BLaER1 treated with 17β-estradiol and CSF1 and Interleukin-3, amounts not matched to agents 10 nM and 100 nM (cell line): ENCODE measurements at regions not wholly inside any gene's neighbourhood (a gene's known extent, or its start where the extent isn't known, plus 50 kb on each side); places are given as distances from the start of the nearest gene placed in this dataset.
"Not testable (repeated sequence)": the region's sequence is repeated elsewhere in the genome, so short reads cannot be mapped to it uniquely, and the experiment has no call there.

ENCODE experiments used
- H3K27ac ChIP-seq, 11 experiments: shearing (Covaris generic); formaldehyde crosslinking; 2 replicates each; pipeline ENCODE4 v1.8.1; 2022
- H3K27me3 ChIP-seq, 11 experiments: shearing (Covaris generic); formaldehyde crosslinking; 2 replicates each; pipeline ENCODE4 v1.8.1; 2022
- H3K36me3 ChIP-seq, 11 experiments: shearing (Covaris generic); formaldehyde crosslinking; 2 replicates each; pipeline ENCODE4 v1.8.1; 2022
- H3K4me1 ChIP-seq, 10 experiments: shearing (Covaris generic); formaldehyde crosslinking; 2 replicates each; pipeline ENCODE4 v1.8.1; 2022
- H3K4me2 ChIP-seq, 11 experiments: shearing (Covaris generic); formaldehyde crosslinking; 2 replicates each; pipeline ENCODE4 v1.8.1; 2022
- H3K4me3 ChIP-seq, 10 experiments: shearing (Covaris generic); formaldehyde crosslinking; 2 replicates each; pipeline ENCODE4 v1.8.1; 2022
- H3K9ac ChIP-seq, 11 experiments: shearing (Covaris generic); formaldehyde crosslinking; 2 replicates each; pipeline ENCODE4 v1.8.1; 2022
- H3K9me3 ChIP-seq, 11 experiments: shearing (Covaris generic); formaldehyde crosslinking; replicated peaks in 1 of 11; 2 replicates each; pipeline ENCODE4 v1.8.1; 2022
- H4K20me1 ChIP-seq, 11 experiments: shearing (Covaris generic); formaldehyde crosslinking; 2 replicates each; pipeline ENCODE4 v1.8.1; 2022
- Cebpa-rat ChIP-seq, 11 experiments: shearing (Covaris generic); IDR thresholded peaks; 2 replicates each; pipeline ENCODE4 v1.8.1; 2022

DNA sequence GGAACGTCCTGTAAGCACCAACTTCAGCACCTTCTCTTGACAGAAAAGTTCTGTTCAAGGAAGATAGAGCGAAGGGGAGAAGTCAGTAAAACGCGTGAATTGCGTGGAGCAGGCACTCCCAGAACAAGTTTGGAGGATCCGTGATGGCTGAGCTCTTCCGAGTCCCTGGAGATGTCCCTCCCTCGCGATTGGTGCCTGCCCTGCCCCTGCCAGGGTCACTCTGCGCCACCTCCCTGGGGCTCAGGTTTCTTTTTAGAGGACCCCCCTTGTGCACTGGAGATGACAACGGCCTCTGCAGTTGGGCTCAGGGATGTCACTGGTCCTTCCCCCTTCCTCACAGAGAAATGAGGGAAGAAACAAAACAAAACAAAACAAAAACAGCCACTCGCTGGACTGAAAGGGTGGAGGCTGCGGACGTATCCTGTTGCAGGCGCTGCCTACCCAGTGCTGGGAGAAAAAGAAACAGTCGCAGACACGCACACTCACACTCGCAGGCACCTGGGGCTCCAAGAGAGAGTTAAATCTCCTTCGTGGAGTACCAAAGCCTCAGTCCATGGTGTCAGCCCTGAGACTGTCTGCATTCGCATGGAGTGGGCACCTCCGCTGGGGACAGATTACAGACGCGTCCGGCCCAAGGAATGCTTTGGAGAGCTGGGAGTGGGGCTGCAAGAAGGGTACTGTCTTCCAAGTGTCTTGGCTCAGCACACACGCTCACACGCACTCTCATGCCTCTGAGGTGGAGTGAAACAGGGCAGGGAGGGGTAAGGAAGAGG, 512.7 kb downstream of the SLCO4C1 start:
- Histone ChIP-seq H3K4me2 (no peak overlapping the region), H3K36me3 (no peaks in the 10 kb centered on the region), H4K20me1 (no peaks in the 10 kb centered on the region), H3K27ac (no peak overlapping the region), H3K9me3 (0 out of 22 replicates have a peak, but pooled peaks cover 0 to 4% (median 0%) of the 10 kb centered on the region in 11 experiments), H3K27me3 (no peaks in the 10 kb centered on the region), H3K9ac (no peak overlapping the region), H3K4me3 (no peak overlapping the region), H3K4me1 (no peaks in the 10 kb centered on the region)
- TF ChIP-seq Cebpa-rat (IDR thresholded peaks at IDR 0.05): no peak

DNA sequence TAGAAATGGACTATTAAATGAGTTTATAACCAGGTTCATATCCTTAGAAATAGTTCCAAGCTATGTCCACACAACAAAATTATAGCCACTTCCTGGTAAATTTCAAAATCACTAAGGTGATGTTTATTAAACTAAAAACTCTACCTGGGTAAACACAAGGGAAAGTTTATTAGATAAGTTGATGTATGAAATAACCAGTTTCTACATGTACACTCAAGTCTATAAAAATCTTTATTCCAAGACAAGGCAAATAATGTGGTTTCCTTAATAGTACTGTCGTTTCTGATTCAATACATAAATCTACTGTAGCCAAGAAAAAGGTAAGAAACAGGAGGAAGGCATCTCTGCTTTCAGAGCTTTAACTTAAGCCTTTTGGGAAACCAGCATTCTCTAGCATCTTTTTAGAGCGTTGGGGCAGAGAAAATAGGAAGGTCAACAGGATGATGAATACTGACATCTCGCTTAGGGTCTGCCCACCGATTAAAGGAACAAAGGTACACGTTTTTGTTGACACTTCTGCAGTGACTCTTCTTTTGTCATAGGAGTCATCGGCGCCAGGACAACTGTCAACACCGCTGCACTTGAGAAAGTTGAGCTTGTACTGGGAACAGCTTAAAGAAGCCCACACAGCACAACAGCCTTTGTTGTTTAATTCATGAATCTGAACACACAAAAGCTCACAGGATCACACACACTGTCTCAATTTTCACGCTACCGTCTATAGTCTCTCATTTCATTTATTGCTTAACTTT, 513.6 kb downstream of the SLCO4C1 start:
- H3K9me3 ChIP-seq: 0 out of 22 replicates have a peak, but pooled peaks cover 0 to 8% (median 0%) of the 10 kb centered on the region in 11 experiments
- H3K9ac ChIP-seq: no peak overlapping the region
- TF ChIP-seq Cebpa-rat (IDR thresholded peaks at IDR 0.05): no peak
- H3K27me3 ChIP-seq: no peaks in the 10 kb centered on the region
- H3K27ac ChIP-seq: no peak overlapping the region
- H3K4me2 ChIP-seq: no peak overlapping the region
- H4K20me1 ChIP-seq: no peaks in the 10 kb centered on the region
- H3K4me3 ChIP-seq: no peak overlapping the region
- no peaks in the 10 kb centered on the region for H3K4me1 ChIP-seq
- H3K36me3 ChIP-seq: no peaks in the 10 kb centered on the region

DNA sequence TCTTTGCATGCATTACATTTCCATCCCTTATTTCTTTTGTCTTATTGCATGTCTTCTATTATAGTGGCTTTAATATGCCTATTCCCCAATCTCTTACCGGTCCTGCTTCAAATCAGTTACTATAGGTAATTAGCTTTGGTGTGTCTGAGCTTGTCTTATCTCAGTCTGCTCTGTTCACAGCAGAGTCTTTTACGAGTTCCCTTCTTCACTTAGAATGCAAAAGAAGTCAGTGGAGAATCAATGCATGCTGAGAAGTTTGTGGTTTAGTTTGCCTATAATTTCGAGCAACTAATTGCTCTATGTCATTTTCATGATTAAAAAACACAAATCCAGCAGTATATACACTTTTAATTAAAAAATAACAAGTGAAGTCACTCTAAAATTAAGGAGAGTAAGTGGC, 545.0 kb downstream of the SLCO4C1 start:
- H3K4me2 ChIP-seq: no peak overlapping the region
- TF ChIP-seq Cebpa-rat (IDR thresholded peaks at IDR 0.05): no peak
- no peak overlapping the region for H3K27ac ChIP-seq
- no peaks in the 10 kb centered on the region for H3K36me3 ChIP-seq
- no peaks in the 10 kb centered on the region for H3K9me3 ChIP-seq
- H3K4me3 ChIP-seq: no peak overlapping the region
- no peak overlapping the region for H3K9ac ChIP-seq
- H3K27me3 ChIP-seq: no peaks in the 10 kb centered on the region
- no peaks in the 10 kb centered on the region for H4K20me1 ChIP-seq
- no peaks in the 10 kb centered on the region for H3K4me1 ChIP-seq

DNA sequence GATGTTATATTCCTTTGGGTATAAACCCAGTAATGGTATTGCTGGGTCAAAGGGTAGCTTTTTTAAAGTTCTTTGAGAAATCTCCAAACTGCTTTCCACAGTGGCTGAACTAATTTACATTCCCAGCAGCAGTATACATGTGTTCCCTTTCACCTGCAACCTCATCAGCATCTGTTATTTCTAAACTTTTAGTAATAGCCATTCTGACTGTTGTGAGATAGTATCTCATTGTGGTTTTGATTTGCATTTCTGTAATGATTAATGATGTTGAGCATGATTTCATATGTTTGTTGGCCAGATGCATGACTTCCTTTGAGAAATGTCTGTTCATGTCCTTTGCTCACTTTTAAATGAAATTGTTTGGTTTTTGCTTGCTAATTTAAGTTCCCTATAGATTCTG, 553.1 kb downstream of the SLCO4C1 start:
- not testable (repeated sequence) for H4K20me1 ChIP-seq, H3K9ac ChIP-seq, H3K4me1 ChIP-seq, H3K36me3 ChIP-seq, H3K4me2 ChIP-seq, H3K4me3 ChIP-seq, H3K27me3 ChIP-seq, H3K27ac ChIP-seq
- peaks cover 0 to 18% (median 7%) of the 10 kb centered on the region in 11 experiments; a peak in 11 of 22 replicates for H3K9me3 ChIP-seq

DNA sequence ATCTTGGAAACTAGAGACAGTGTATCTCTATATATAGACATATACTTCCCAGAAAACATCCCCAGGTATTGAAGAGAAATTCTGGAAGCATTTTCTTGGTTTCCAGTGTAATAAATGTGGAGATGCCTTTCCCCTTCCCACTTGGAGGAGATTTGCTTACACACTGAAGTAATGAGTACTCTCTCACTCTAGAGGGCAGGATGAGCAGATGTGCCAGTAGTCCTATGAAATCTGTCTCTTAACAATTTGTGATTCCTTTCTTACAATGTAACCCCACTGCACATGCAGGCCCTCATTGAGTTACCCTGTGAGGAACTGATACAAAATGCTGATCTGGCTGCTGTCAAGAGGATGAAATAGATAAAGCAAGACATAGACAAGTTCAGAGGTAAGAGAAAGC, 567.2 kb downstream of the SLCO4C1 start:
- no peak for TF ChIP-seq Cebpa-rat (IDR thresholded peaks at IDR 0.05)
- Histone ChIP-seq H3K4me3 (no peak overlapping the region), H3K27ac (no peak overlapping the region)

DNA sequence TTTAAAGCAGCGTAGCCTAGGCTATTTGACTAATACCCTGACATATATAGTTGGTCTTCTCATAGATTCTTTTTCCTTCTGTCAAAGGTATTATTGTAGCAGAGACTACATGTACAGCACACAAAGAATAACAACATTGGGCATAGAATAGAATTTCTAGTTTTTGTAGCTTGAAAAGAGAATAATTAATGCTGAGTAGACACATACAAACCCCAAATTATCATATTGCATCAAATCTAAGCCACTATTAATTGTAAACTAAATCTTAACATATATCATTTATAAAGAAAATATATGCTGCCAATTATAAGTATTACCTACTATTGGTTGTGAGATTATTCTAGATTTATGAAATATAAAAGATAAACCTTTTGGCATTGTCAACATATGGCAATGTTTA, 574.5 kb downstream of the SLCO4C1 start:
- no peak for TF ChIP-seq Cebpa-rat (IDR thresholded peaks at IDR 0.05)
- H3K4me3 ChIP-seq: no peak overlapping the region
- H3K9me3 ChIP-seq: no peaks in the 10 kb centered on the region
- no peak overlapping the region for H3K27ac ChIP-seq
- no peaks in the 10 kb centered on the region for H3K4me1 ChIP-seq
- no peaks in the 10 kb centered on the region for H3K27me3 ChIP-seq
- H3K4me2 ChIP-seq: no peak overlapping the region
- no peaks in the 10 kb centered on the region for H4K20me1 ChIP-seq
- no peak overlapping the region for H3K9ac ChIP-seq
- no peaks in the 10 kb centered on the region for H3K36me3 ChIP-seq

More for the DNA sequence above, 567.2 kb downstream of the SLCO4C1 start:
- H3K36me3 ChIP-seq: no peaks in the 10 kb centered on the region
- no peaks in the 10 kb centered on the region for H3K27me3 ChIP-seq
- H3K4me2 ChIP-seq: no peak overlapping the region
- H3K9ac ChIP-seq: no peak overlapping the region
- no peaks in the 10 kb centered on the region for H4K20me1 ChIP-seq
- no peaks in the 10 kb centered on the region for H3K9me3 ChIP-seq
- no peaks in the 10 kb centered on the region for H3K4me1 ChIP-seq

DNA sequence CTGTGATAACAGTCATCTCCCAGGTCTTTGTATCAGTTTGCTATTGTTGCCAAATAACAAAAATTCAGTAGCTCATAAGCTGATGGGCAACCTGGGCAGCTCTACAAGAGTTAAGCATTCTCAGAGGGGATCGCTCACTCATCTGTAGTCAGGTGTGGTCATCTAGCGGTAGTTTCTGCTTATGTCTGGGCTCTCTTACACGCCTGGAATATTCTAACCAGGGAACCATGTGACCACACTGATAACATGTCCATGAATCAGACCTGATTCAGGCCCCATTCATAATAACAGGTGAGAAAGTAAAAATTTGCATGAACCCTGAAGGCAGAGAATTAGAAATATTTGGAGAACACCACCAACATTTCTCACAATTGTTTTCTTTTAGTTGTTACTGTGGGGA, 576.1 kb downstream of the SLCO4C1 start:
- no peak for TF ChIP-seq Cebpa-rat (IDR thresholded peaks at IDR 0.05)
- Histone ChIP-seq H3K4me2 (no peak overlapping the region), H4K20me1 (no peaks in the 10 kb centered on the region), H3K9me3 (no peaks in the 10 kb centered on the region), H3K27ac (no peak overlapping the region), H3K4me1 (no peaks in the 10 kb centered on the region), H3K4me3 (no peak overlapping the region), H3K27me3 (no peaks in the 10 kb centered on the region), H3K36me3 (no peaks in the 10 kb centered on the region), H3K9ac (no peak overlapping the region)

DNA sequence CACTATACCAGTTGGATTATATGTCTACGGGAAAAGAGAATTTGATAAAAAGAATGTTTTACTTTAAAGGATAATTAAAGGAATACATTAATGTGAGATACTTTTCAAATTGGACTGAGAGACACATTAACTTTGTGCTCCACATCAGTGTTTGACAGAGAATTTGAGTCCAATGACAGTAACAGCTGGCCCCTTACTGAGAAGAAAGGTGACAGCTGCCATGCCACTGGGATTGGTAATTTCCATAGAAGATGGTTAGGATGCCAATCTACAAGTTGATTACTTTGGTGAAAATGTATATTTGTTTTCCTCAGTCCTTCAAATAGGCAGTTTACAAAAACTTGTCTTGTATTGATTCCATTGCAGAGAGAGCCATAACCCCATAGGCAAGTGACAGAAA, 578.4 kb downstream of the SLCO4C1 start:
- no peaks in the 10 kb centered on the region for H3K9me3 ChIP-seq
- no peak overlapping the region for H3K27ac ChIP-seq
- H3K36me3 ChIP-seq: no peaks in the 10 kb centered on the region
- no peaks in the 10 kb centered on the region for H4K20me1 ChIP-seq
- no peaks in the 10 kb centered on the region for H3K4me1 ChIP-seq
- H3K27me3 ChIP-seq: no peaks in the 10 kb centered on the region
- TF ChIP-seq Cebpa-rat (IDR thresholded peaks at IDR 0.05): no peak
- no peak overlapping the region for H3K4me2 ChIP-seq
- no peak overlapping the region for H3K4me3 ChIP-seq
- no peak overlapping the region for H3K9ac ChIP-seq

DNA sequence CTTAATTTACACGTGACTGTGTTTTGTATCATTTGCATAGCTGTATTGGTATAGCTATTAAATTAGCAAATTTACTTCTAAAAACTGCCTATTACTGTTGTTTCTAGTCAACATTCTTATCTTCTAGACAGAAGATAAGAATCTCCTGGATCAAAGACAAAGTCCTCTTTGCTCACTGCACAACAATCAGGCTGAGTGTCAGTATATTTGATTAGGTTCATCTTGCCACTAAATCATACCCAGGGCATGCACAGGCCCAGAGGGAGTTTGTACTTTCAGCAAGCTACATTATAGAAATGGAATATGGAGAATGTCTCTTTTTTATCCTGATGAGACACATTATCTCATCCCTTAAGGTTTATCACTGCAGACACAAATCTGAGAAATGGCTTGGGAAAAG, 579.1 kb downstream of the SLCO4C1 start:
- H3K36me3 ChIP-seq: no peaks in the 10 kb centered on the region
- H3K27me3 ChIP-seq: no peaks in the 10 kb centered on the region
- no peak for TF ChIP-seq Cebpa-rat (IDR thresholded peaks at IDR 0.05)
- no peak overlapping the region for H3K27ac ChIP-seq
- H4K20me1 ChIP-seq: no peaks in the 10 kb centered on the region
- H3K4me3 ChIP-seq: no peak overlapping the region
- no peaks in the 10 kb centered on the region for H3K9me3 ChIP-seq
- no peaks in the 10 kb centered on the region for H3K4me1 ChIP-seq
- no peak overlapping the region for H3K9ac ChIP-seq
- no peak overlapping the region for H3K4me2 ChIP-seq

DNA sequence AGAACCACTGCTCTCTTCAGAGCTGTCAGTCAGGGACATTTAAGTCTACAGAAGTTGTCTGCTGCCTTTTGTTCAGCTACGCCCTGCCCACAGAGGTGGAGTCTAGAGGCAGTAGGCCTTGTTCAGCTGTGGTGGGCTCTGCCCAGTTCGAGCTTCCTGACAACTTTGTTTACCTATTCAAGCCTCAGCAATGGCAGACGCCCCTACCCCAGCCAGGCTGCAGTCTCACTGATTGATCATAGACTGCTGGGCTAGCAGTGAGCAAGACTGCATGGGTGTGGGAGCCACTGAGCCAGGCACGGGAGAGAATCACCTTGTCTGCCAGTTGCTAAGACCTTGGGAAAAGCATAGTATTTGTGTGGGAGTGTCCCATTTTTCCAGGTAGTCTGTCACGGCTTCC, 580.3 kb downstream of the SLCO4C1 start:
- not testable (repeated sequence) for H3K36me3 ChIP-seq, H3K27me3 ChIP-seq, H3K4me1 ChIP-seq, H3K9me3 ChIP-seq, H3K4me3 ChIP-seq, H3K27ac ChIP-seq, H3K4me2 ChIP-seq, H3K9ac ChIP-seq, H4K20me1 ChIP-seq
